CD4-positive, alpha-beta T cell (primary cell): ENCODE measurements at regions not wholly inside any gene's neighbourhood (a gene's known extent, or its start where the extent isn't known, plus 50 kb on each side); places are given as distances from the start of the nearest gene placed in this dataset.

ENCODE experiments used
- ATAC-seq: fragments of 200-7000 bp; cut with Tn5 transposase; one replicate; pipeline ENCODE4 v1.10.0; 2022; ENCODE audit warnings: mild to moderate bottlenecking; ENCODE audit not compliant: poor library complexity
- CTCF ChIA-PET: fragments of 350-600 bp; sonication (Branson Sonifier 250); formaldehyde crosslinking; loops from one replicate; lab custom pipeline; 2021; ENCODE audit warnings: antibody characterized with exemption, inconsistent platforms; lab: Charles Lee
- POLR2A ChIA-PET: fragments of 350-600 bp; sonication (Branson Sonifier 250); formaldehyde crosslinking; loops from one replicate; lab custom pipeline; 2021; ENCODE audit warnings: antibody characterized with exemption, inconsistent platforms; lab: Charles Lee
- DNase-seq, 14 experiments: peaks; one replicate each; pipeline ENCODE4 v3.0.0-alpha.2; 2013 to 2020; ENCODE audit warnings: mixed read lengths in 2 of 14
- H3K27ac ChIP-seq, 2 donors: one replicate each; pipeline versions ENCODE4 v1.5.1 to v1.7.0; 2013; ENCODE audit warnings: low read length in 2 of 2, low read depth in 1 of 2, mild to moderate bottlenecking in 1 of 2
- H3K27me3 ChIP-seq, 2 experiments: 1 replicate in 1 of 2; 2 replicates in 1 of 2; pipeline versions ENCODE4 v1.6.1 to v1.7.0; 2013; ENCODE audit warnings: low read length in 2 of 2, control low read depth in 1 of 2, mild to moderate bottlenecking in 1 of 2, moderate library complexity in 1 of 2; ENCODE audit not compliant: insufficient read depth in 2 of 2, control insufficient read depth in 1 of 2
- H3K36me3 ChIP-seq: one replicate; pipeline ENCODE4 v1.6.1; 2013; ENCODE audit warnings: low read length, control low read depth; ENCODE audit not compliant: insufficient read depth
- H3K4me1 ChIP-seq: one replicate; pipeline ENCODE4 v1.6.1; 2013; ENCODE audit warnings: low read length, control low read depth; ENCODE audit not compliant: insufficient read depth
- H3K4me3 ChIP-seq: one replicate; pipeline ENCODE4 v1.5.1; 2013; ENCODE audit warnings: mild to moderate bottlenecking, low read length, moderate library complexity
- H3K9me3 ChIP-seq, 2 experiments: 1 replicate in 1 of 2; 2 replicates in 1 of 2; pipeline versions ENCODE4 v1.6.1 to v1.7.0; 2013; ENCODE audit warnings: low read length in 2 of 2, mild to moderate bottlenecking in 2 of 2, control low read depth in 1 of 2, moderate library complexity in 1 of 2; ENCODE audit not compliant: control insufficient read depth in 1 of 2, insufficient read depth in 1 of 2
- H3K27ac Mint-ChIP-seq: one replicate; pipeline ENCODE4 v1.8.0; 2020; ENCODE audit warnings: mixed read lengths
- H3K27me3 Mint-ChIP-seq: one replicate; pipeline ENCODE4 v1.8.0; 2021; ENCODE audit warnings: mixed read lengths
- H3K36me3 Mint-ChIP-seq: one replicate; pipeline ENCODE4 v1.8.0; 2021; ENCODE audit warnings: low read depth, mixed read lengths
- H3K4me1 Mint-ChIP-seq: one replicate; pipeline ENCODE4 v1.8.0; 2021; ENCODE audit warnings: low read depth, mixed read lengths
- H3K4me3 Mint-ChIP-seq: one replicate; pipeline ENCODE4 v1.8.0; 2020; ENCODE audit warnings: mild to moderate bottlenecking, mixed read lengths
- H3K9me3 Mint-ChIP-seq: one replicate; pipeline ENCODE4 v1.8.0; 2020; ENCODE audit warnings: mixed read lengths
- intact Hi-C, 2 experiments: fragments of 100-400 bp; cut with DNase I in 1 of 2; cut with micrococcal nuclease in 1 of 2; formaldehyde crosslinking; loops; one replicate each; pipeline versions ENCODE4 v1.15.1 to v1.9.0; 2023 to 2025; cut with DNase I, micrococcal nuclease
- TF ChIP-seq, protein P1 (sequence below): fragments of 200-600 bp; IDR thresholded peaks from one replicate; pipeline ENCODE4 v1.8.0; 2022; ENCODE audit warnings: antibody characterized with exemption, mild to moderate bottlenecking

DNA sequence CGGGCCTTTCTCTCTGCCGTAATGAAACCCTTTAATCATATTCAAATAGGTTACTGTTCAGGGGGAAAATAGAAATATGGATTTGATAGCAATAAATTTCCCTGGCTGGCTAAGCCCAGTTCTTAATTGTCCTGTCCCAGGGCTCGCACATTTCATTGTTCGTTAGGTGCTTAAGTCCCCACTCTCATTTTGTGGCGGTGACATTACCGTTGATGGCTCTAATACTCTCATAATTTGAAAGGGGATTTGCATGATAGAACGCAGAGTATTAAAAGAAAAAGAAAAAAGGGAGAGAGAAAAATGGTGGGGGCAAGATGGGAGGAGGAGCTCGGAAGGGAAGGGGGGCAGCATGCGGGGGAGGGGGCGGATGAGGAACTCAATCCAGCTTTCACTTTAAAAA, 79.1 kb upstream of the FOXP4 start:
- ATAC-seq (no peak), DNase-seq (no peak)
- Histone ChIP-seq H3K4me3 (no peak overlapping the region), H3K36me3 (no peaks in the 10 kb centered on the region), H3K4me1 (peaks cover 15% of the 10 kb centered on the region), H3K9me3 (no peaks in the 10 kb centered on the region), H3K27ac (no peak overlapping the region), H3K27me3 (peaks cover 34 to 48% of the 10 kb centered on the region in 2 experiments)
- Mint-ChIP-seq H3K4me1 (peaks cover 6% of the 10 kb centered on the region), H3K4me3 (no peak overlapping the region), H3K9me3 (no peaks in the 10 kb centered on the region), H3K27me3 (peaks cover 80% of the 10 kb centered on the region), H3K27ac (no peak overlapping the region), H3K36me3 (no peaks in the 10 kb centered on the region)
- CTCF ChIA-PET, result no interaction called here
- TF ChIP-seq, protein P1, sequence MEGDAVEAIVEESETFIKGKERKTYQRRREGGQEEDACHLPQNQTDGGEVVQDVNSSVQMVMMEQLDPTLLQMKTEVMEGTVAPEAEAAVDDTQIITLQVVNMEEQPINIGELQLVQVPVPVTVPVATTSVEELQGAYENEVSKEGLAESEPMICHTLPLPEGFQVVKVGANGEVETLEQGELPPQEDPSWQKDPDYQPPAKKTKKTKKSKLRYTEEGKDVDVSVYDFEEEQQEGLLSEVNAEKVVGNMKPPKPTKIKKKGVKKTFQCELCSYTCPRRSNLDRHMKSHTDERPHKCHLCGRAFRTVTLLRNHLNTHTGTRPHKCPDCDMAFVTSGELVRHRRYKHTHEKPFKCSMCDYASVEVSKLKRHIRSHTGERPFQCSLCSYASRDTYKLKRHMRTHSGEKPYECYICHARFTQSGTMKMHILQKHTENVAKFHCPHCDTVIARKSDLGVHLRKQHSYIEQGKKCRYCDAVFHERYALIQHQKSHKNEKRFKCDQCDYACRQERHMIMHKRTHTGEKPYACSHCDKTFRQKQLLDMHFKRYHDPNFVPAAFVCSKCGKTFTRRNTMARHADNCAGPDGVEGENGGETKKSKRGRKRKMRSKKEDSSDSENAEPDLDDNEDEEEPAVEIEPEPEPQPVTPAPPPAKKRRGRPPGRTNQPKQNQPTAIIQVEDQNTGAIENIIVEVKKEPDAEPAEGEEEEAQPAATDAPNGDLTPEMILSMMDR, result no peak
- intact Hi-C loops, result no loop called here
- POLR2A ChIA-PET, result no interaction called here

DNA sequence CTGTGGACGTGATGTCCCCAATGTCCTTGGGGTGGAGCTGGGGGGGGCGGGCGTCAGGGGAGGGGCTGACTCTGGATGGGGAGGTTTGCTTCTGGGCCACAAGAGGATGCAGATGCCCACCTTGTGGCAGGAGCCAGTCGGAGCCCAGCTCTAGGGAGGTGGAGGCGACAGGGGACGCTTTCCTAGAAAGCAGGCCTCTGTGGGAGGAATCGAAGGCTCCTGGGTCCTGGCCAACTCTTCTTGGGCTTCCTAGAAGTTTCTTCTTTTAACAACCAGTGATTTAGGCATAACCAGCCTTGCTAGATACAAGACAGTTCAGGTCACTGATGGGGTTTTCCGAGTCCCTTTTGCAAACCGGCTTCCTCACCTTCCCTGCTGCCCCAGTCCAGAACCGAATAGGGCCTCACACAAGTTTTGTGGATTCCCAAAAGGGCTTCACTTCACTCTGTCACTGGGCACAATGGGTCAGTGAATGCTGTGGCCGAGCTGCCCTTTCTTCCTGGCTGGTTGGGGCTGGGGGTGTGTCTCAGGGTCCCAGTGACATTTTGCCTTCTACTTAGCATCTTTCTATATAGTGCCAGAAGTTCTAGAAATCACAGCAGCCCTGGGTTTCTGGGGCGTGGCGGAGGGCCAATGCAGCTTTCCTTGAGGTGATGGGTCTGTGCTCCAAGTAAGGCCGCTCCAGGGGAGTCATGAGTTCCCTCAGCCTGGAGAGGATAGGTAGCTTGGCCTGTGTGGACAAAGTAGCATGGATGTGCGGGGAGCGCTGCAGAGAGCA, 78.4 kb upstream of the FOXP4 start:
- Mint-ChIP-seq H3K27me3 (peaks cover 88% of the 10 kb centered on the region), H3K4me3 (no peak overlapping the region), H3K27ac (no peak overlapping the region), H3K9me3 (no peaks in the 10 kb centered on the region), H3K4me1 (peaks cover 6% of the 10 kb centered on the region), H3K36me3 (no peaks in the 10 kb centered on the region)
- H3K4me1 ChIP-seq, result peaks cover 15% of the 10 kb centered on the region
- H3K36me3 ChIP-seq, result no peaks in the 10 kb centered on the region
- H3K4me3 ChIP-seq, result no peak overlapping the region
- intact Hi-C loops, result no loop called here
- no peak for DNase-seq
- H3K9me3 ChIP-seq, result no peaks in the 10 kb centered on the region
- CTCF ChIA-PET, result no interaction called here
- ATAC-seq, result no peak
- no peak overlapping the region for H3K27ac ChIP-seq
- POLR2A ChIA-PET, result no interaction called here
- TF ChIP-seq, protein P1, result no peak
- H3K27me3 ChIP-seq, result peaks cover 35 to 48% of the 10 kb centered on the region in 2 experiments

DNA sequence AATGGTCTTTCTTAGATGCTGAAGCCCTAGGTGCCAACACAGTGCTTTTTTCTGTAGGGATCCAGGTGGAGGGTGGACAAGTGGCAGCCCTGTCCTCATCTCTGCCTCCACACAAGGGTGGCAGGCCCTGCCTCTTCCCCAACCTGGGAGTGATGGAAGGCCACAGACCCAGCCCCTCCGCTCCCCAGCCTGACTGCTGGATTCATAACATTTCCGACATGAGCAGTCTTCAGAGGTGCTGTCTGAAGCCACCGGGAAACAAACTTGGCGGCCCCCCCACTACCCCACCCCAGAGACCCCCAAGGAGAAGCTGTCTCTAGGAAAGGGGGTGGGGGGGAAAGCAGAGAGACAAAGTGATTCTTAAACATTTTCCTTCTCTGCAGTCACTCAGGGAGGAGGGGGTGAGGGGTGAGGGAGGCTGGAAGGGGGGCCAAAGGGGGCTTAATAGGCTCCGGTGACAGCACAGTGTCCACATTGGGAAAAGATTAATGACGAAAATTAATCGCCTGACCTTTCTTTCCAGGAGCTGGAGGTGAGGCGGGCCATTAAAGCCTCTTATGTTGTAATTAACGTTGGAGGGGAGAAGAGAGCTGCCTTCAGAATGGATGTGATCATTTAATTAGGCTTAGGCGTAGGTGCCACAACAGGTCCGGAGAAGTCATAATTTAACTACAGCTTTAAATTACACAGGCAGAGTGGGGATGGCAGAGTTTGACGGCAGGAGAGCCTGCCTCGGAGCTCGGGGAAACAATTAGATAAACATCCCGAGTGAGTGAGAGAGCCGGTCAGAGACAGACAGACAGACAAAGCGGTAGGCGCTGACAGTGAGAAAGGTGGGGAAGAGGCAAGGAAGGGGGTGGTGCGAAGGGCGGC, 76.8 kb upstream of the FOXP4 start:
- Mint-ChIP-seq H3K27ac (no peak overlapping the region), H3K9me3 (no peaks in the 10 kb centered on the region), H3K4me1 (peaks cover 6% of the 10 kb centered on the region), H3K27me3 (peaks cover 80% of the 10 kb centered on the region), H3K4me3 (peak overlapping the region; percentile 50), H3K36me3 (no peaks in the 10 kb centered on the region)
- peaks cover 15% of the 10 kb centered on the region for H3K4me1 ChIP-seq
- no peak overlapping the region for H3K27ac ChIP-seq
- H3K36me3 ChIP-seq, result no peaks in the 10 kb centered on the region
- POLR2A ChIA-PET, result no interaction called here
- H3K27me3 ChIP-seq, result peaks cover 35 to 45% of the 10 kb centered on the region in 2 experiments
- H3K4me3 ChIP-seq, result peak overlapping the region; percentile 22
- CTCF ChIA-PET, result no interaction called here
- TF ChIP-seq, protein P1, result no peak
- DNase-seq (no peak), ATAC-seq (no peak)
- no peaks in the 10 kb centered on the region for H3K9me3 ChIP-seq
- intact Hi-C loops, result no loop called here
